HepG2 (cell line): ENCODE measurements at regions not wholly inside any gene's neighbourhood (a gene's known extent, or its start where the extent isn't known, plus 50 kb on each side); places are given as distances from the start of the nearest gene placed in this dataset.

Experiments used
- ATM ChIP-seq: fragments of 450-650 bp; IDR thresholded peaks from 2 replicates; pipeline ENCODE4 v1.7.1; 2017; ENCODE audit warnings: mild to moderate bottlenecking, borderline replicate concordance
- HNF4G ChIP-seq, 2 experiments: sonication (generic) in 1 of 2; formaldehyde crosslinking in 1 of 2; IDR thresholded peaks; 2 replicates each; pipeline versions ENCODE4 v1.4.0 to v1.6.1; 2011 to 2020; ENCODE audit warnings: borderline replicate concordance in 2 of 2, low read depth in 2 of 2, mild to moderate bottlenecking in 2 of 2, low read length in 1 of 2, missing genetic modification reagents in 1 of 2, moderate library complexity in 1 of 2
- KDM2A ChIP-seq: sonication (generic); formaldehyde crosslinking; IDR thresholded peaks from 2 replicates; pipeline ENCODE4 v1.4.0; 2020; ENCODE audit warnings: low read depth, missing genetic modification reagents, borderline replicate concordance
- ZNF792 ChIP-seq: IDR thresholded peaks from 2 replicates; pipeline ENCODE4 v1.6.1; 2016
- small RNA-seq, 3 experiments: library from RNA; depleted of rRNA; stranded (forward); fragments of <200 nt; gene quantifications; one replicate each; pipeline ENCODE3, GENCODE V24; 2012; ENCODE audit warnings: low read depth in 2 of 3, low replicate concordance in 1 of 3; ENCODE audit not compliant: insufficient read length in 3 of 3, insufficient read depth in 2 of 3

DNA sequence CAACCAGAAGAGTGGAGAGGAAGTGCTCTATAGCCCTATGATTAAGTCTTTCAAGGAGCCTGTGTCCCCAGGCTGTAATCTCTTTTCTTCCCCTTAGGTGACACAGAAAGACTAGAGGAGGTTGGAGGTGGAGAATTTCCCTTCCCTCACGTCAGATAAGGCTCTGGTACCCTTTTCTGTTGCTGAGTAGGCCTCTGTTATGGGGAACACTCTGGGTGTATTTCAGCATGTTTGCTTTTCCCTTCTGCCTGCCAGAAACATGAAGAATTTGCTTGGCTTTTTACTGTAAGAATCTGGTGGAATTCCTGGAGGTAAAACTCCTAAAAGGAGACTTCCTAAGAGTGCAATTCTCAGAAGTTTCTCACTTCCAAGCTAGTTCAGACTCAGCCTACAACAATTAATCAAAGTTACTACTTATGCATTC is 58.3 kb downstream of the SIX1 start (continued):
- TF ChIP-seq KDM2A (no peak), ATM (no peak), HNF4G (IDR thresholded peaks at IDR 0.05; ENCODE audit: borderline replicate concordance, low read depth, low read length) (no peak), HNF4G (CRISPR knock-in tag; IDR thresholded peaks at IDR 0.05; ENCODE audit: borderline replicate concordance, low read depth) (no peak), ZNF792 (CRISPR knock-in tag) (no peak)

Small RNAs in the stretch of these regions (small RNA-seq; reads per million reads assigned to genes)
- 0 reads per million in 3 experiments for gene AL049874.2
